ENCODE measurements at regions not wholly inside any gene's neighbourhood (a gene's known extent, or its start where the extent isn't known, plus 50 kb on each side); places are given as distances from the start of the nearest gene placed in this dataset.
A peak's percentile ranks its signal among the peaks of the same experiment; 100 is the strongest.

- H3K27me3 ChIP-seq, result peaks cover 33% of the 10 kb centered on the region
- Mint-ChIP-seq H3K4me1 (peaks cover 19% of the 10 kb centered on the region), H3K36me3 (no peaks in the 10 kb centered on the region), H3K27me3 (ENCODE audit: insufficient read depth, low read depth) (peaks cover 24% of the 10 kb centered on the region), H3K27ac (no peak overlapping the region), H3K4me3 (no peak overlapping the region), H3K9me3 (peaks cover 2% of the 10 kb centered on the region)
- H4K20me1 ChIP-seq (ENCODE audit: low read depth), result no peaks in the 10 kb centered on the region
- H3K27ac ChIP-seq, result no peak overlapping the region
- no peak overlapping the region for H3K4me3 ChIP-seq
- TF ChIP-seq CTCF (IDR thresholded peaks at IDR 0.05) (no peak), EZH2 (IDR thresholded peaks at IDR 0.05) (no peak), EZH2phosphoT487 (IDR thresholded peaks at IDR 0.05) (no peak)
- H3K4me1 ChIP-seq, result peaks cover 22% of the 10 kb centered on the region
- H3K4me2 ChIP-seq, result no peak overlapping the region
- no peak overlapping the region for H2AFZ ChIP-seq (replicated peaks)
- no peaks in the 10 kb centered on the region for H3K36me3 ChIP-seq
- no peak for DNase-seq (ENCODE audit: low spot score)
- H3F3A ChIP-seq (ENCODE audit: low read depth), result no peaks in the 10 kb centered on the region
- no peaks in the 10 kb centered on the region for H3K9me3 ChIP-seq (ENCODE audit: low read depth)
- no peaks in the 10 kb centered on the region for H3K79me2 ChIP-seq (ENCODE audit: low read depth)
- no peak overlapping the region for H3K9ac ChIP-seq
These were observed 146.9 kb upstream of the RET start for GRCh38 chr10:42929993-42930392.

GRCh38 chr10:42930516-42931192 lies 146.2 kb upstream of the RET start:
- Histone ChIP-seq H3K9me3 (ENCODE audit: low read depth) (no peaks in the 10 kb centered on the region), H3F3A (ENCODE audit: low read depth) (no peaks in the 10 kb centered on the region), H3K27me3 (peaks cover 40% of the 10 kb centered on the region), H4K20me1 (ENCODE audit: low read depth) (no peaks in the 10 kb centered on the region), H3K36me3 (no peaks in the 10 kb centered on the region), H3K79me2 (ENCODE audit: low read depth) (no peaks in the 10 kb centered on the region), H2AFZ (replicated peaks) (no peak overlapping the region), H3K4me2 (no peak overlapping the region), H3K9ac (no peak overlapping the region), H3K4me3 (no peak overlapping the region), H3K27ac (no peak overlapping the region), H3K4me1 (peaks cover 15% of the 10 kb centered on the region)
- Mint-ChIP-seq H3K9me3 (peaks cover 2% of the 10 kb centered on the region), H3K36me3 (no peaks in the 10 kb centered on the region), H3K27ac (no peak overlapping the region), H3K4me3 (no peak overlapping the region), H3K4me1 (peaks cover 18% of the 10 kb centered on the region), H3K27me3 (ENCODE audit: insufficient read depth, low read depth) (peaks cover 25% of the 10 kb centered on the region)
- TF ChIP-seq EZH2 (IDR thresholded peaks at IDR 0.05), result no peak
- no peak for DNase-seq (ENCODE audit: low spot score)

GRCh38 chr10:42932116-42932515 lies 144.8 kb upstream of the RET start:
- Mint-ChIP-seq H3K4me3 (no peak overlapping the region), H3K36me3 (no peaks in the 10 kb centered on the region), H3K4me1 (peaks cover 12% of the 10 kb centered on the region), H3K9me3 (peaks cover 2% of the 10 kb centered on the region), H3K27ac (no peak overlapping the region), H3K27me3 (ENCODE audit: insufficient read depth, low read depth) (peaks cover 28% of the 10 kb centered on the region)
- no peak overlapping the region for H3K9ac ChIP-seq
- peaks cover 7% of the 10 kb centered on the region for H3K4me1 ChIP-seq
- no peaks in the 10 kb centered on the region for H4K20me1 ChIP-seq (ENCODE audit: low read depth)
- H3F3A ChIP-seq (ENCODE audit: low read depth), result no peaks in the 10 kb centered on the region
- H3K79me2 ChIP-seq (ENCODE audit: low read depth), result no peaks in the 10 kb centered on the region
- no peak overlapping the region for H2AFZ ChIP-seq (replicated peaks)
- TF ChIP-seq EZH2phosphoT487 (IDR thresholded peaks at IDR 0.05) (no peak), EZH2 (IDR thresholded peaks at IDR 0.05) (no peak), CTCF (IDR thresholded peaks at IDR 0.05) (no peak)
- H3K27ac ChIP-seq, result no peak overlapping the region
- H3K4me2 ChIP-seq, result peak overlapping the region; percentile 95
- H3K9me3 ChIP-seq (ENCODE audit: low read depth), result no peaks in the 10 kb centered on the region
- H3K4me3 ChIP-seq, result no peak overlapping the region
- DNase-seq (ENCODE audit: low spot score), result no peak
- H3K36me3 ChIP-seq, result no peaks in the 10 kb centered on the region
- peaks cover 47% of the 10 kb centered on the region for H3K27me3 ChIP-seq

GRCh38 chr10:42932735-42933447 lies 144.0 kb upstream of the RET start:
- Histone ChIP-seq H3K27ac (no peak overlapping the region), H2AFZ (replicated peaks) (peak overlapping the region; percentile 91), H3K36me3 (no peaks in the 10 kb centered on the region), H3K9ac (no peak overlapping the region), H3K4me3 (peak overlapping the region; percentile 51), H3K27me3 (peaks cover 47% of the 10 kb centered on the region), H3K4me1 (peaks cover 5% of the 10 kb centered on the region), H3F3A (ENCODE audit: low read depth) (no peaks in the 10 kb centered on the region), H3K4me2 (peak overlapping the region; percentile 95), H4K20me1 (ENCODE audit: low read depth) (no peaks in the 10 kb centered on the region), H3K9me3 (ENCODE audit: low read depth) (no peaks in the 10 kb centered on the region), H3K79me2 (ENCODE audit: low read depth) (no peaks in the 10 kb centered on the region)
- H3K4me3 Mint-ChIP-seq, result peak overlapping the region; percentile 81
- no peak for TF ChIP-seq CTCF (IDR thresholded peaks at IDR 0.05)
- no peak for TF ChIP-seq EZH2phosphoT487 (IDR thresholded peaks at IDR 0.05)
- TF ChIP-seq EZH2 (IDR thresholded peaks at IDR 0.05), result peak; percentile 73
- DNase-seq (ENCODE audit: low spot score), result peak; percentile 87
- peaks cover 2% of the 10 kb centered on the region for H3K9me3 Mint-ChIP-seq
- no peaks in the 10 kb centered on the region for H3K36me3 Mint-ChIP-seq
- H3K27me3 Mint-ChIP-seq (ENCODE audit: insufficient read depth, low read depth), result peaks cover 28% of the 10 kb centered on the region
- H3K27ac Mint-ChIP-seq, result no peak overlapping the region
- peaks cover 12% of the 10 kb centered on the region for H3K4me1 Mint-ChIP-seq
